Neural progenitor cell (in vitro differentiated cells): ENCODE measurements at regions not wholly inside any gene's neighbourhood (a gene's known extent, or its start where the extent isn't known, plus 50 kb on each side); places are given as distances from the start of the nearest gene placed in this dataset.

Experiments used
- DNase-seq: peaks from one replicate; pipeline ENCODE4 v3.0.0-alpha.2; 2016; ENCODE audit warnings: low spot score
- H2AFZ ChIP-seq: fragments of 200-600 bp; sonication (generic); replicated peaks from 2 replicates; pipeline ENCODE4 v1.6.1; 2016; ENCODE audit warnings: antibody characterized with exemption
- H3F3A ChIP-seq: fragments of 200-600 bp; sonication (generic); 2 replicates; pipeline ENCODE4 v1.6.1; 2016; ENCODE audit warnings: antibody characterized with exemption, low read depth
- H3K27ac ChIP-seq: fragments of 200-600 bp; sonication (generic); 2 replicates; pipeline ENCODE4 v1.5.1; 2016; ENCODE audit warnings: mild to moderate bottlenecking
- H3K27me3 ChIP-seq: fragments of 200-600 bp; sonication (generic); 2 replicates; pipeline ENCODE4 v1.6.1; 2016; ENCODE audit warnings: mild to moderate bottlenecking, moderate library complexity
- H3K36me3 ChIP-seq: fragments of 200-600 bp; sonication (generic); 2 replicates; pipeline ENCODE4 v1.5.1; 2016
- H3K4me1 ChIP-seq: fragments of 200-600 bp; sonication (generic); 2 replicates; pipeline ENCODE4 v1.6.1; 2016; ENCODE audit warnings: mixed run types
- H3K4me2 ChIP-seq: fragments of 200-600 bp; sonication (generic); 2 replicates; pipeline ENCODE4 v1.6.1; 2016
- H3K4me3 ChIP-seq: fragments of 200-600 bp; sonication (generic); 2 replicates; pipeline ENCODE4 v1.5.1; 2016
- H3K79me2 ChIP-seq: fragments of 200-600 bp; sonication (generic); 2 replicates; pipeline ENCODE4 v1.6.1; 2016; ENCODE audit warnings: low read depth
- H3K9ac ChIP-seq: fragments of 200-600 bp; sonication (generic); 2 replicates; pipeline ENCODE4 v1.6.1; 2016
- H3K9me3 ChIP-seq: fragments of 200-600 bp; sonication (generic); 2 replicates; pipeline ENCODE4 v1.5.1; 2016; ENCODE audit warnings: low read depth
- H4K20me1 ChIP-seq: fragments of 200-600 bp; sonication (generic); 2 replicates; pipeline ENCODE4 v1.6.1; 2016; ENCODE audit warnings: low read depth
- H3K27ac Mint-ChIP-seq: 3 replicates; pipeline ENCODE4 v1.8.0; 2021; ENCODE audit warnings: mixed read lengths
- H3K27me3 Mint-ChIP-seq: 2 replicates; pipeline ENCODE4 v1.8.0; 2022; ENCODE audit warnings: low read depth, mild to moderate bottlenecking, inconsistent platforms, moderate library complexity, mixed read lengths; ENCODE audit not compliant: insufficient read depth
- H3K36me3 Mint-ChIP-seq: 3 replicates; pipeline ENCODE4 v1.8.0; 2021; ENCODE audit warnings: mixed read lengths
- H3K4me1 Mint-ChIP-seq: 3 replicates; pipeline ENCODE4 v1.8.0; 2021; ENCODE audit warnings: mixed read lengths
- H3K4me3 Mint-ChIP-seq: 3 replicates; pipeline ENCODE4 v1.8.0; 2021; ENCODE audit warnings: mild to moderate bottlenecking, moderate library complexity, mixed read lengths
- H3K9me3 Mint-ChIP-seq: 3 replicates; pipeline ENCODE4 v1.8.0; 2020; ENCODE audit warnings: mixed read lengths
- CTCF ChIP-seq: fragments of 200-600 bp; sonication (generic); IDR thresholded peaks from 2 replicates; pipeline ENCODE4 v1.5.1; 2017; ENCODE audit warnings: antibody characterized with exemption, mild to moderate bottlenecking
- EZH2 ChIP-seq: fragments of 200-600 bp; sonication (generic); IDR thresholded peaks from 2 replicates; pipeline ENCODE4 v1.6.1; 2017; ENCODE audit warnings: antibody characterized with exemption, mild to moderate bottlenecking, moderate library complexity
- EZH2phosphoT487 ChIP-seq: fragments of 200-600 bp; sonication (generic); IDR thresholded peaks from 2 replicates; pipeline ENCODE4 v1.6.1; 2017; ENCODE audit warnings: antibody characterized with exemption

GRCh38 chr15:89395031-89395430 lies 60.4 kb upstream of the POLG start:
- no peak overlapping the region for H3K4me3 Mint-ChIP-seq
- TF ChIP-seq EZH2phosphoT487: no peak
- no peak for TF ChIP-seq EZH2
- no peak for TF ChIP-seq CTCF
- peaks cover 14% of the 10 kb centered on the region for H3F3A ChIP-seq
- no peak overlapping the region for H3K4me3 ChIP-seq
- H3K4me1 ChIP-seq: peaks cover 36% of the 10 kb centered on the region
- no peak for DNase-seq
- H3K27ac ChIP-seq: no peak overlapping the region
- H2AFZ ChIP-seq: no peak overlapping the region
- H3K4me2 ChIP-seq: no peak overlapping the region
- H3K9ac ChIP-seq: no peak overlapping the region
- H3K27me3 Mint-ChIP-seq: peaks cover 77% of the 10 kb centered on the region
- H4K20me1 ChIP-seq: peaks cover 42% of the 10 kb centered on the region
- no peak overlapping the region for H3K27ac Mint-ChIP-seq
- H3K9me3 Mint-ChIP-seq: no peaks in the 10 kb centered on the region
- H3K4me1 Mint-ChIP-seq: peaks cover 54% of the 10 kb centered on the region
- no peaks in the 10 kb centered on the region for H3K36me3 Mint-ChIP-seq
- no peaks in the 10 kb centered on the region for H3K79me2 ChIP-seq
- H3K9me3 ChIP-seq: no peaks in the 10 kb centered on the region
- H3K36me3 ChIP-seq: no peaks in the 10 kb centered on the region
- H3K27me3 ChIP-seq: peaks cover 100% of the 10 kb centered on the region

- DNase-seq: no peak
- H3K27ac ChIP-seq: no peak overlapping the region
- Mint-ChIP-seq H3K4me1 (peaks cover 63% of the 10 kb centered on the region), H3K27ac (no peak overlapping the region), H3K4me3 (no peak overlapping the region), H3K9me3 (no peaks in the 10 kb centered on the region), H3K36me3 (no peaks in the 10 kb centered on the region), H3K27me3 (peaks cover 67% of the 10 kb centered on the region)
- H3K36me3 ChIP-seq: no peaks in the 10 kb centered on the region
- no peak overlapping the region for H3K4me2 ChIP-seq
- no peak overlapping the region for H3K9ac ChIP-seq
- peaks cover 52% of the 10 kb centered on the region for H3K4me1 ChIP-seq
- peaks cover 22% of the 10 kb centered on the region for H4K20me1 ChIP-seq
- H3K9me3 ChIP-seq: no peaks in the 10 kb centered on the region
- peaks cover 10% of the 10 kb centered on the region for H3F3A ChIP-seq
- H3K79me2 ChIP-seq: no peaks in the 10 kb centered on the region
- peaks cover 100% of the 10 kb centered on the region for H3K27me3 ChIP-seq
- TF ChIP-seq EZH2phosphoT487 (no peak), EZH2 (no peak), CTCF (no peak)
- H2AFZ ChIP-seq: no peak overlapping the region
- H3K4me3 ChIP-seq: no peak overlapping the region
These were observed 58.4 kb upstream of the POLG start for GRCh38 chr15:89393056-89393455.

- H3K9ac ChIP-seq: no peak overlapping the region
- no peak overlapping the region for H3K4me3 ChIP-seq
- Mint-ChIP-seq H3K27me3 (peaks cover 63% of the 10 kb centered on the region), H3K4me1 (peaks cover 58% of the 10 kb centered on the region), H3K36me3 (no peaks in the 10 kb centered on the region), H3K4me3 (peak overlapping the region; percentile 24), H3K27ac (peak overlapping the region; percentile 76), H3K9me3 (no peaks in the 10 kb centered on the region)
- DNase-seq: peak; percentile 90
- H3K4me2 ChIP-seq: peak overlapping the region; percentile 73
- peaks cover 100% of the 10 kb centered on the region for H3K27me3 ChIP-seq
- no peaks in the 10 kb centered on the region for H3K9me3 ChIP-seq
- H4K20me1 ChIP-seq: peaks cover 9% of the 10 kb centered on the region
- H3K79me2 ChIP-seq: no peaks in the 10 kb centered on the region
- H3F3A ChIP-seq: peaks cover 10% of the 10 kb centered on the region
- no peak overlapping the region for H2AFZ ChIP-seq
- H3K36me3 ChIP-seq: no peaks in the 10 kb centered on the region
- no peak for TF ChIP-seq EZH2
- no peak for TF ChIP-seq CTCF
- peak; percentile 29 for TF ChIP-seq EZH2phosphoT487
- H3K4me1 ChIP-seq: peaks cover 46% of the 10 kb centered on the region
- H3K27ac ChIP-seq: no peak overlapping the region
These were observed 57.1 kb upstream of the POLG start for GRCh38 chr15:89391685-89392257.
